ENCODE measurements at regions not wholly inside any gene's neighbourhood (a gene's known extent, or its start where the extent isn't known, plus 50 kb on each side); places are given as distances from the start of the nearest gene placed in this dataset.

- TF ChIP-seq ZNF274 (IDR thresholded peaks at IDR 0.05; ENCODE audit: low read depth, low read length) (no peak), SUZ12 (IDR thresholded peaks at IDR 0.05; ENCODE audit: extremely low read depth, insufficient read depth, insufficient read length) (no peak), YY1 (IDR thresholded peaks at IDR 0.05; ENCODE audit: insufficient read depth, insufficient read length) (no peak)
These were observed 148.6 kb upstream of the ELL2 start for GRCh38 chr5:96110300-96110699.
